SK-N-SH (cell line): ENCODE measurements at regions not wholly inside any gene's neighbourhood (a gene's known extent, or its start where the extent isn't known, plus 50 kb on each side); places are given as distances from the start of the nearest gene placed in this dataset.

ENCODE experiments used
- CTCF ChIA-PET: fragments of 300-600, 350-600 bp; formaldehyde crosslinking; extraction: SDS; loops from one replicate; lab custom pipeline; 2021; lab: Yijun Ruan, JAX
- POLR2A ChIA-PET: fragments of 350-600 bp; sonication (Branson Sonifier 250); formaldehyde crosslinking; extraction: SDS; loops from one replicate; lab custom pipeline; 2020; ENCODE audit warnings: antibody characterized with exemption, inconsistent platforms; lab: Yijun Ruan, JAX
- DNase-seq: peaks from one replicate; pipeline ENCODE4 v3.0.0; 2012
- H2AFZ ChIP-seq: fragments of 200-600 bp; sonication (generic); 2 replicates; pipeline ENCODE4 v1.8.1; 2016; ENCODE audit warnings: antibody characterized with exemption, mild to moderate bottlenecking, low read depth
- H3F3A ChIP-seq: fragments of 200-600 bp; sonication (generic); replicated peaks from 2 replicates; pipeline ENCODE3; 2016; ENCODE audit warnings: antibody characterized with exemption, mild to moderate bottlenecking; ENCODE audit not compliant: insufficient read depth
- H3K27ac ChIP-seq, 2 experiments: fragments of 200-500 bp in 1 of 2; fragments of 200-600 bp in 1 of 2; sonication (Bioruptor generic) in 1 of 2; sonication (generic), shearing (Covaris generic) in 1 of 2; 2 replicates each; pipeline versions ENCODE4 v1.5.1 to v1.6.1; 2014 to 2016; ENCODE audit warnings: low read depth in 2 of 2, inconsistent platforms in 1 of 2, low read length in 1 of 2, mild to moderate bottlenecking in 1 of 2, mixed read lengths in 1 of 2
- H3K27me3 ChIP-seq: fragments of 200-600 bp; sonication (generic), shearing (Covaris generic); 2 replicates; pipeline ENCODE4 v1.6.1; 2016; ENCODE audit warnings: mixed run types; ENCODE audit not compliant: insufficient read depth
- H3K36me3 ChIP-seq, 2 experiments: fragments of 200-500 bp in 1 of 2; fragments of 200-600 bp in 1 of 2; sonication (Bioruptor generic) in 1 of 2; sonication (generic) in 1 of 2; replicated peaks in 1 of 2; 2 replicates each; pipeline versions ENCODE3 to v1.5.1; 2014 to 2016; ENCODE audit warnings: low read length in 1 of 2, mild to moderate bottlenecking in 1 of 2; ENCODE audit not compliant: insufficient read depth in 2 of 2, control insufficient read depth in 1 of 2
- H3K4me1 ChIP-seq, 2 experiments: fragments of 200-500 bp in 1 of 2; fragments of 200-600 bp in 1 of 2; sonication (Bioruptor generic) in 1 of 2; sonication (generic), shearing (Covaris generic) in 1 of 2; 2 replicates each; pipeline versions ENCODE4 v1.5.1 to v1.6.1; 2014 to 2016; ENCODE audit warnings: low read depth in 1 of 2, low read length in 1 of 2, mixed run types in 1 of 2; ENCODE audit not compliant: insufficient read depth in 2 of 2, control insufficient read depth in 1 of 2
- H3K4me2 ChIP-seq: fragments of 200-600 bp; sonication (generic), shearing (Covaris generic); 2 replicates; pipeline ENCODE4 v1.6.1; 2017; ENCODE audit warnings: mixed run types
- H3K4me3 ChIP-seq, 2 experiments: fragments of 200-500 bp in 1 of 2; fragments of 200-600 bp in 1 of 2; sonication (Bioruptor generic) in 1 of 2; sonication (generic), shearing (Covaris generic) in 1 of 2; 2 replicates each; pipeline versions ENCODE4 v1.5.1 to v1.8.1; 2014 to 2016; ENCODE audit warnings: low read depth in 2 of 2, inconsistent platforms in 1 of 2, low read length in 1 of 2, mild to moderate bottlenecking in 1 of 2, mixed read lengths in 1 of 2, moderate library complexity in 1 of 2
- H3K79me2 ChIP-seq: fragments of 200-600 bp; sonication (generic); 2 replicates; pipeline ENCODE4 v1.8.1; 2017; ENCODE audit warnings: mild to moderate bottlenecking; ENCODE audit not compliant: insufficient read depth
- H3K9ac ChIP-seq: fragments of 200-600 bp; sonication (generic); 2 replicates; pipeline ENCODE4 v1.6.1; 2017; ENCODE audit warnings: mixed run types
- H3K9me2 ChIP-seq: fragments of 200-600 bp; sonication (generic); 2 replicates; pipeline ENCODE4 v1.6.1; 2017; ENCODE audit warnings: mixed run types
- H3K9me3 ChIP-seq: fragments of 200-600 bp; sonication (generic); 2 replicates; pipeline ENCODE4 v1.6.1; 2017; ENCODE audit warnings: mixed run types, mild to moderate bottlenecking, moderate library complexity
- H4K20me1 ChIP-seq: fragments of 200-600 bp; sonication (generic); 2 replicates; pipeline ENCODE4 v1.6.1; 2017; ENCODE audit warnings: mild to moderate bottlenecking, mixed run types; ENCODE audit not compliant: insufficient read depth
- CTCF ChIP-seq: fragments of 200-600 bp; sonication (generic); IDR thresholded peaks from 2 replicates; pipeline ENCODE4 v1.6.1; 2017; ENCODE audit warnings: antibody characterized with exemption, mild to moderate bottlenecking, moderate library complexity
- EP300 ChIP-seq, 2 experiments: IDR thresholded peaks; 2 replicates each; pipeline versions ENCODE4 v1.4.0 to v1.6.1; 2012; ENCODE audit warnings: borderline replicate concordance in 1 of 2, low read depth in 1 of 2, low read length in 1 of 2
- FOSL2 ChIP-seq: IDR thresholded peaks from 2 replicates; pipeline ENCODE4 v1.4.0; 2012; ENCODE audit warnings: low read depth, mild to moderate bottlenecking, moderate library complexity, borderline replicate concordance
- FOXJ3 ChIP-seq: sonication (generic); formaldehyde crosslinking; IDR thresholded peaks from 2 replicates; pipeline ENCODE4 v1.5.1; 2020; ENCODE audit warnings: mild to moderate bottlenecking, missing genetic modification reagents
- IRF3 ChIP-seq: fragments of 150-350 bp; IDR thresholded peaks from 2 replicates; pipeline ENCODE4 v1.6.1; 2016; ENCODE audit warnings: mild to moderate bottlenecking, low read depth, low read length
- MAX ChIP-seq: IDR thresholded peaks from 2 replicates; pipeline ENCODE4 v1.4.0; 2012; ENCODE audit warnings: low read depth
- MEF2A ChIP-seq: IDR thresholded peaks from 2 replicates; pipeline ENCODE4 v1.4.0; 2012; ENCODE audit warnings: low read depth, borderline replicate concordance
- MXI1 ChIP-seq: IDR thresholded peaks from 2 replicates; pipeline ENCODE4 v1.6.1; 2012; ENCODE audit warnings: mild to moderate bottlenecking, low read depth, low read length, improper control_type of control experiment
- NFIC ChIP-seq: IDR thresholded peaks from 2 replicates; pipeline ENCODE4 v1.4.0; 2012; ENCODE audit warnings: borderline replicate concordance
- NRF1 ChIP-seq: IDR thresholded peaks from 2 replicates; pipeline ENCODE4 v1.6.1; 2012; ENCODE audit warnings: low read depth, mild to moderate bottlenecking, low read length
- RFX5 ChIP-seq: IDR thresholded peaks from 2 replicates; pipeline ENCODE4 v1.6.1; 2012; ENCODE audit warnings: mild to moderate bottlenecking, improper control_type of control experiment, low read length
- SIN3A ChIP-seq: IDR thresholded peaks from 2 replicates; pipeline ENCODE4 v1.6.1; 2012; ENCODE audit warnings: low read depth, mild to moderate bottlenecking, low read length, moderate library complexity, borderline replicate concordance
- SMC3 ChIP-seq: IDR thresholded peaks from 2 replicates; pipeline ENCODE4 v1.6.1; 2012; ENCODE audit warnings: low read depth, low read length, improper control_type of control experiment
- TAF1 ChIP-seq: IDR thresholded peaks from 2 replicates; pipeline ENCODE4 v1.6.1; 2012; ENCODE audit warnings: low read depth, mild to moderate bottlenecking, low read length, moderate library complexity, borderline replicate concordance
- TCF12 ChIP-seq: IDR thresholded peaks from 2 replicates; pipeline ENCODE4 v1.4.0; 2012
- TEAD4 ChIP-seq: IDR thresholded peaks from 2 replicates; pipeline ENCODE4 v1.4.0; 2012; ENCODE audit warnings: mild to moderate bottlenecking, borderline replicate concordance; ENCODE audit not compliant: insufficient read depth
- USF2 ChIP-seq: fragments of 150-350 bp; IDR thresholded peaks from 2 replicates; pipeline ENCODE4 v1.6.1; 2017; ENCODE audit warnings: antibody characterized with exemption, low read length, low read depth, borderline replicate concordance
- YY1 ChIP-seq: IDR thresholded peaks from 2 replicates; pipeline ENCODE4 v1.4.0; 2012; ENCODE audit warnings: low read depth, mild to moderate bottlenecking
- WGBS: methylation state at CpG from one replicate; pipeline ENCODE4 v1.1.6; 2017; ENCODE audit warnings: low lambda C conversion rate; 5-methylcytosine and 5-hydroxymethylcytosine counted together
- TF ChIP-seq, protein P1 (sequence below): IDR thresholded peaks from 2 replicates; pipeline ENCODE4 v1.4.0; 2012; ENCODE audit warnings: low read depth, borderline replicate concordance
- TF ChIP-seq, protein P2 (sequence below): IDR thresholded peaks from 2 replicates; pipeline ENCODE4 v1.6.1; 2012; ENCODE audit warnings: mild to moderate bottlenecking, low read depth, low read length, moderate library complexity

GRCh38 chr17:5820721-5821456 is 236.6 kb upstream of the NLRP1 start:
- TF ChIP-seq NRF1: no peak
- TF ChIP-seq RFX5: no peak
- TF ChIP-seq IRF3: no peak
- TF ChIP-seq, protein P1, sequence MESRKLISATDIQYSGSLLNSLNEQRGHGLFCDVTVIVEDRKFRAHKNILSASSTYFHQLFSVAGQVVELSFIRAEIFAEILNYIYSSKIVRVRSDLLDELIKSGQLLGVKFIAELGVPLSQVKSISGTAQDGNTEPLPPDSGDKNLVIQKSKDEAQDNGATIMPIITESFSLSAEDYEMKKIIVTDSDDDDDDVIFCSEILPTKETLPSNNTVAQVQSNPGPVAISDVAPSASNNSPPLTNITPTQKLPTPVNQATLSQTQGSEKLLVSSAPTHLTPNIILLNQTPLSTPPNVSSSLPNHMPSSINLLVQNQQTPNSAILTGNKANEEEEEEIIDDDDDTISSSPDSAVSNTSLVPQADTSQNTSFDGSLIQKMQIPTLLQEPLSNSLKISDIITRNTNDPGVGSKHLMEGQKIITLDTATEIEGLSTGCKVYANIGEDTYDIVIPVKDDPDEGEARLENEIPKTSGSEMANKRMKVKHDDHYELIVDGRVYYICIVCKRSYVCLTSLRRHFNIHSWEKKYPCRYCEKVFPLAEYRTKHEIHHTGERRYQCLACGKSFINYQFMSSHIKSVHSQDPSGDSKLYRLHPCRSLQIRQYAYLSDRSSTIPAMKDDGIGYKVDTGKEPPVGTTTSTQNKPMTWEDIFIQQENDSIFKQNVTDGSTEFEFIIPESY: no peak
- TF ChIP-seq YY1: no peak
- TF ChIP-seq TCF12: no peak
- TF ChIP-seq MXI1: no peak
- no peak for TF ChIP-seq NFIC
- TF ChIP-seq FOSL2: no peak
- no peak for TF ChIP-seq USF2
- no peak for TF ChIP-seq CTCF
- TF ChIP-seq SIN3A: no peak
- no peak for TF ChIP-seq TAF1
- no peak for TF ChIP-seq SMC3
- no peak for TF ChIP-seq MAX
- no peak for TF ChIP-seq FOXJ3
- TF ChIP-seq TEAD4: no peak
- TF ChIP-seq, protein P2, sequence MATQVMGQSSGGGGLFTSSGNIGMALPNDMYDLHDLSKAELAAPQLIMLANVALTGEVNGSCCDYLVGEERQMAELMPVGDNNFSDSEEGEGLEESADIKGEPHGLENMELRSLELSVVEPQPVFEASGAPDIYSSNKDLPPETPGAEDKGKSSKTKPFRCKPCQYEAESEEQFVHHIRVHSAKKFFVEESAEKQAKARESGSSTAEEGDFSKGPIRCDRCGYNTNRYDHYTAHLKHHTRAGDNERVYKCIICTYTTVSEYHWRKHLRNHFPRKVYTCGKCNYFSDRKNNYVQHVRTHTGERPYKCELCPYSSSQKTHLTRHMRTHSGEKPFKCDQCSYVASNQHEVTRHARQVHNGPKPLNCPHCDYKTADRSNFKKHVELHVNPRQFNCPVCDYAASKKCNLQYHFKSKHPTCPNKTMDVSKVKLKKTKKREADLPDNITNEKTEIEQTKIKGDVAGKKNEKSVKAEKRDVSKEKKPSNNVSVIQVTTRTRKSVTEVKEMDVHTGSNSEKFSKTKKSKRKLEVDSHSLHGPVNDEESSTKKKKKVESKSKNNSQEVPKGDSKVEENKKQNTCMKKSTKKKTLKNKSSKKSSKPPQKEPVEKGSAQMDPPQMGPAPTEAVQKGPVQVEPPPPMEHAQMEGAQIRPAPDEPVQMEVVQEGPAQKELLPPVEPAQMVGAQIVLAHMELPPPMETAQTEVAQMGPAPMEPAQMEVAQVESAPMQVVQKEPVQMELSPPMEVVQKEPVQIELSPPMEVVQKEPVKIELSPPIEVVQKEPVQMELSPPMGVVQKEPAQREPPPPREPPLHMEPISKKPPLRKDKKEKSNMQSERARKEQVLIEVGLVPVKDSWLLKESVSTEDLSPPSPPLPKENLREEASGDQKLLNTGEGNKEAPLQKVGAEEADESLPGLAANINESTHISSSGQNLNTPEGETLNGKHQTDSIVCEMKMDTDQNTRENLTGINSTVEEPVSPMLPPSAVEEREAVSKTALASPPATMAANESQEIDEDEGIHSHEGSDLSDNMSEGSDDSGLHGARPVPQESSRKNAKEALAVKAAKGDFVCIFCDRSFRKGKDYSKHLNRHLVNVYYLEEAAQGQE: no peak
- TF ChIP-seq MEF2A: no peak
- TF ChIP-seq EP300 (IDR thresholded peaks at IDR 0.05; ENCODE audit: borderline replicate concordance in 1 of 2, low read depth in 1 of 2, low read length in 1 of 2): no peak
- Histone ChIP-seq H3K27ac (no peak overlapping the region), H3K4me3 (no peak overlapping the region), H3K27me3 (peaks cover 21% of the 10 kb centered on the region), H3K36me3 (no peaks in the 10 kb centered on the region), H4K20me1 (no peaks in the 10 kb centered on the region), H3K79me2 (no peaks in the 10 kb centered on the region), H3K4me2 (no peak overlapping the region), H3K9me2 (no peaks in the 10 kb centered on the region), H3K9ac (no peak overlapping the region), H3K4me1 (no peaks in the 10 kb centered on the region), H2AFZ (no peak overlapping the region), H3F3A (no peaks in the 10 kb centered on the region), H3K9me3 (no peaks in the 10 kb centered on the region)
- 20% methylated on average over 10 of the region's 10 CpGs for WGBS
- POLR2A ChIA-PET: no interaction called here
- no peak for DNase-seq
- CTCF ChIA-PET: no interaction called here
